ENCODE measurements at regions not wholly inside any gene's neighbourhood (a gene's known extent, or its start where the extent isn't known, plus 50 kb on each side); places are given as distances from the start of the nearest gene placed in this dataset.

- Histone ChIP-seq H3K4me3 (ENCODE audit: insufficient read depth, low read length, poor library complexity, severe bottlenecking) (no peak overlapping the region), H2AFZ (ENCODE audit: low read depth, low read length, severe bottlenecking) (no peak overlapping the region), H3K27me3 (ENCODE audit: low read length) (no peaks in the 10 kb centered on the region), H3K9ac (ENCODE audit: low read length) (no peak overlapping the region), H3F3A (ENCODE audit: insufficient read depth) (no peaks in the 10 kb centered on the region), H3K27ac (ENCODE audit: low read depth, low read length) (no peak overlapping the region), H3K9me2 (replicated peaks; ENCODE audit: insufficient read depth, low read length) (no peaks in the 10 kb centered on the region), H3K79me2 (ENCODE audit: insufficient read depth, low read length) (no peaks in the 10 kb centered on the region), H4K20me1 (ENCODE audit: low read depth, low read length) (no peaks in the 10 kb centered on the region), H3K4me2 (ENCODE audit: low read depth, low read length, poor library complexity, severe bottlenecking) (no peak overlapping the region), H3K36me3 (ENCODE audit: low read length) (no peaks in the 10 kb centered on the region), H3K9me3 (ENCODE audit: insufficient read depth, low read length) (no peaks in the 10 kb centered on the region)
- no peak for TF ChIP-seq CTCF (IDR thresholded peaks at IDR 0.05; ENCODE audit: insufficient read depth, low read length, poor library complexity, severe bottlenecking)
- no peak for TF ChIP-seq EZH2phosphoT487 (conservative IDR thresholded peaks at IDR 0.05; ENCODE audit: low read length)
Observed at GRCh38 chr4:111837761-111838160, 307.5 kb upstream of the FAM241A start.

- no peaks in the 10 kb centered on the region for H3K9me2 ChIP-seq (replicated peaks; ENCODE audit: insufficient read depth, low read length)
- no peak overlapping the region for H3K4me2 ChIP-seq (ENCODE audit: low read depth, low read length, poor library complexity, severe bottlenecking)
- no peak overlapping the region for H3K4me3 ChIP-seq (ENCODE audit: insufficient read depth, low read length, poor library complexity, severe bottlenecking)
- no peak overlapping the region for H2AFZ ChIP-seq (ENCODE audit: low read depth, low read length, severe bottlenecking)
- TF ChIP-seq CTCF (IDR thresholded peaks at IDR 0.05; ENCODE audit: insufficient read depth, low read length, poor library complexity, severe bottlenecking), result no peak
- TF ChIP-seq EZH2phosphoT487 (conservative IDR thresholded peaks at IDR 0.05; ENCODE audit: low read length), result no peak
- H3K27ac ChIP-seq (ENCODE audit: low read depth, low read length), result no peak overlapping the region
- H3K27me3 ChIP-seq (ENCODE audit: low read length), result no peaks in the 10 kb centered on the region
- no peaks in the 10 kb centered on the region for H3F3A ChIP-seq (ENCODE audit: insufficient read depth)
- no peaks in the 10 kb centered on the region for H3K9me3 ChIP-seq (ENCODE audit: insufficient read depth, low read length)
- H4K20me1 ChIP-seq (ENCODE audit: low read depth, low read length), result no peaks in the 10 kb centered on the region
- H3K79me2 ChIP-seq (ENCODE audit: insufficient read depth, low read length), result no peaks in the 10 kb centered on the region
- no peaks in the 10 kb centered on the region for H3K36me3 ChIP-seq (ENCODE audit: low read length)
- no peak overlapping the region for H3K9ac ChIP-seq (ENCODE audit: low read length)
Observed at GRCh38 chr4:111838406-111838930, 306.8 kb upstream of the FAM241A start.

GRCh38 chr4:111839141-111839540 lies 306.1 kb upstream of the FAM241A start:
- H3K9me2 ChIP-seq (replicated peaks; ENCODE audit: insufficient read depth, low read length), result no peaks in the 10 kb centered on the region
- H3K4me2 ChIP-seq (ENCODE audit: low read depth, low read length, poor library complexity, severe bottlenecking), result no peak overlapping the region
- no peaks in the 10 kb centered on the region for H3K9me3 ChIP-seq (ENCODE audit: insufficient read depth, low read length)
- H2AFZ ChIP-seq (ENCODE audit: low read depth, low read length, severe bottlenecking), result no peak overlapping the region
- no peaks in the 10 kb centered on the region for H4K20me1 ChIP-seq (ENCODE audit: low read depth, low read length)
- no peaks in the 10 kb centered on the region for H3K79me2 ChIP-seq (ENCODE audit: insufficient read depth, low read length)
- H3K27ac ChIP-seq (ENCODE audit: low read depth, low read length), result no peak overlapping the region
- no peaks in the 10 kb centered on the region for H3K27me3 ChIP-seq (ENCODE audit: low read length)
- TF ChIP-seq EZH2phosphoT487 (conservative IDR thresholded peaks at IDR 0.05; ENCODE audit: low read length), result no peak
- no peak overlapping the region for H3K9ac ChIP-seq (ENCODE audit: low read length)
- no peak overlapping the region for H3K4me3 ChIP-seq (ENCODE audit: insufficient read depth, low read length, poor library complexity, severe bottlenecking)
- no peaks in the 10 kb centered on the region for H3K36me3 ChIP-seq (ENCODE audit: low read length)
- H3F3A ChIP-seq (ENCODE audit: insufficient read depth), result no peaks in the 10 kb centered on the region

GRCh38 chr4:111842336-111842735 lies 302.9 kb upstream of the FAM241A start:
- no peaks in the 10 kb centered on the region for H3K79me2 ChIP-seq (ENCODE audit: insufficient read depth, low read length)
- H3K27me3 ChIP-seq (ENCODE audit: low read length), result no peaks in the 10 kb centered on the region
- H3K9ac ChIP-seq (ENCODE audit: low read length), result no peak overlapping the region
- H3K4me2 ChIP-seq (ENCODE audit: low read depth, low read length, poor library complexity, severe bottlenecking), result no peak overlapping the region
- no peaks in the 10 kb centered on the region for H3K36me3 ChIP-seq (ENCODE audit: low read length)
- no peak overlapping the region for H3K27ac ChIP-seq (ENCODE audit: low read depth, low read length)
- H3K9me2 ChIP-seq (replicated peaks; ENCODE audit: insufficient read depth, low read length), result no peaks in the 10 kb centered on the region
- H3F3A ChIP-seq (ENCODE audit: insufficient read depth), result no peaks in the 10 kb centered on the region
- no peak for TF ChIP-seq CTCF (IDR thresholded peaks at IDR 0.05; ENCODE audit: insufficient read depth, low read length, poor library complexity, severe bottlenecking)
- TF ChIP-seq EZH2phosphoT487 (conservative IDR thresholded peaks at IDR 0.05; ENCODE audit: low read length), result no peak
- H4K20me1 ChIP-seq (ENCODE audit: low read depth, low read length), result no peaks in the 10 kb centered on the region
- H3K9me3 ChIP-seq (ENCODE audit: insufficient read depth, low read length), result no peaks in the 10 kb centered on the region
- H2AFZ ChIP-seq (ENCODE audit: low read depth, low read length, severe bottlenecking), result no peak overlapping the region
- no peak overlapping the region for H3K4me3 ChIP-seq (ENCODE audit: insufficient read depth, low read length, poor library complexity, severe bottlenecking)
